Mesendoderm (in vitro differentiated cells): ENCODE measurements at regions not wholly inside any gene's neighbourhood (a gene's known extent, or its start where the extent isn't known, plus 50 kb on each side); places are given as distances from the start of the nearest gene placed in this dataset.
"Not testable (repeated sequence)": the region's sequence is repeated elsewhere in the genome, so short reads cannot be mapped to it uniquely, and the experiment has no call there.

Experiments
- DNase-seq: peaks from one replicate; pipeline ENCODE4 v3.0.0; 2013
- H2AK5ac ChIP-seq: 2 replicates; pipeline ENCODE4 v1.6.1; 2013; ENCODE audit warnings: low read length, inconsistent platforms
- H2BK120ac ChIP-seq: 2 replicates; pipeline ENCODE4 v1.6.1; 2013; ENCODE audit warnings: low read depth, mild to moderate bottlenecking, low read length, moderate library complexity, mixed read lengths
- H2BK15ac ChIP-seq: replicated peaks from 2 replicates; pipeline ENCODE4 v1.6.1; 2013; ENCODE audit warnings: low read depth, mild to moderate bottlenecking, moderate library complexity
- H2BK5ac ChIP-seq: 2 replicates; pipeline ENCODE4 v1.6.1; 2013; ENCODE audit warnings: low read length, inconsistent platforms
- H3K18ac ChIP-seq: 2 replicates; pipeline ENCODE4 v1.6.1; 2013; ENCODE audit warnings: mild to moderate bottlenecking, low read length, mixed read lengths
- H3K23ac ChIP-seq: one replicate; pipeline ENCODE4 v1.6.1; 2013; ENCODE audit warnings: low read length
- H3K27ac ChIP-seq: 2 replicates; pipeline ENCODE4 v1.5.1; 2013; ENCODE audit warnings: low read depth, mild to moderate bottlenecking, inconsistent platforms, low read length, moderate library complexity
- H3K27me3 ChIP-seq: 2 replicates; pipeline ENCODE4 v1.6.1; 2013; ENCODE audit warnings: low read length, control low read depth, mild to moderate bottlenecking, inconsistent platforms; ENCODE audit not compliant: insufficient read depth, poor library complexity
- H3K36me3 ChIP-seq: 2 replicates; pipeline ENCODE4 v1.6.1; 2013; ENCODE audit warnings: low read length, inconsistent platforms; ENCODE audit not compliant: control insufficient read depth, insufficient read depth
- H3K4ac ChIP-seq: one replicate; pipeline ENCODE4 v1.6.1; 2013; ENCODE audit warnings: low read depth, mild to moderate bottlenecking, low read length, moderate library complexity
- H3K4me1 ChIP-seq: 2 replicates; pipeline ENCODE4 v1.6.1; 2013; ENCODE audit warnings: low read depth, low read length, inconsistent platforms; ENCODE audit not compliant: control insufficient read depth
- H3K4me2 ChIP-seq: 2 replicates; pipeline ENCODE4 v1.6.1; 2013; ENCODE audit warnings: low read length
- H3K4me3 ChIP-seq: 2 replicates; pipeline ENCODE4 v1.5.1; 2013; ENCODE audit warnings: mild to moderate bottlenecking, low read length
- H3K56ac ChIP-seq: one replicate; pipeline ENCODE4 v1.6.1; 2013; ENCODE audit warnings: low read length
- H3K79me1 ChIP-seq: 2 replicates; pipeline ENCODE4 v1.6.1; 2013; ENCODE audit warnings: low read length, inconsistent platforms
- H3K79me2 ChIP-seq: 2 replicates; pipeline ENCODE4 v1.6.1; 2013; ENCODE audit warnings: mild to moderate bottlenecking, low read length; ENCODE audit not compliant: control insufficient read depth, insufficient read depth
- H3K9ac ChIP-seq: 2 replicates; pipeline ENCODE4 v1.6.1; 2013; ENCODE audit warnings: low read length, inconsistent platforms
- H4K5ac ChIP-seq: one replicate; pipeline ENCODE4 v1.6.1; 2013; ENCODE audit warnings: low read length
- H4K8ac ChIP-seq: one replicate; pipeline ENCODE4 v1.6.1; 2013; ENCODE audit warnings: low read depth, mild to moderate bottlenecking, control low read depth, low read length, moderate library complexity
- WGBS: extraction: QIAGEN DNeasy Blood & Tissue Kit; methylation state at CpG from one replicate; pipeline ENCODE4 v1.1.7; 2013; ENCODE audit warnings: low lambda C conversion rate, missing lambda C conversion rate; ENCODE audit not compliant: insufficient coverage; ENCODE audit errors: extremely low coverage; 5-methylcytosine and 5-hydroxymethylcytosine counted together

DNA sequence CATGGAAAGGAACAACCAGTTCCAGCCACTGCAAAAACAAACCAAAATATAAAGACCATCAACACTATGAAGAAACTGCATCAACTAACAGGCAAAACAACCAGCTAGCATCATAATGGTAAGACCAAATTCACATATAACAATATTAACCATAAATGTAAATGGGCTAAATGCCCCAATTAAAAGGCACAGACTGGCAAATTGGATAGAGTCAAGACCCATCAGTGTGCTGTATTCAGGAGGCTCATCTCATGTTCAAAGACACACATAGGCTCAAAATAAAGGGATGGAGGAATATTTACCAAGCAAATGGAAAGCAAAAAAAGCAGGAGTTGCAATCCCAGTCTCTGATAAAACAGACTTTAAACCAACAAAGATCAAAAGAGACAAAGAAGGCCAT lies 89.7 kb upstream of the SETMAR start:
- H3K4me2 ChIP-seq, H3K36me3 ChIP-seq, H3K4me1 ChIP-seq, H3K23ac ChIP-seq, H4K8ac ChIP-seq, H3K79me1 ChIP-seq, H3K4ac ChIP-seq, H3K27ac ChIP-seq, H3K4me3 ChIP-seq, H3K18ac ChIP-seq, H2BK5ac ChIP-seq, DNase-seq, H3K27me3 ChIP-seq, H3K79me2 ChIP-seq, H2BK15ac ChIP-seq, H4K5ac ChIP-seq, H3K9ac ChIP-seq, H2BK120ac ChIP-seq, H2AK5ac ChIP-seq, H3K56ac ChIP-seq: not testable (repeated sequence)

DNA sequence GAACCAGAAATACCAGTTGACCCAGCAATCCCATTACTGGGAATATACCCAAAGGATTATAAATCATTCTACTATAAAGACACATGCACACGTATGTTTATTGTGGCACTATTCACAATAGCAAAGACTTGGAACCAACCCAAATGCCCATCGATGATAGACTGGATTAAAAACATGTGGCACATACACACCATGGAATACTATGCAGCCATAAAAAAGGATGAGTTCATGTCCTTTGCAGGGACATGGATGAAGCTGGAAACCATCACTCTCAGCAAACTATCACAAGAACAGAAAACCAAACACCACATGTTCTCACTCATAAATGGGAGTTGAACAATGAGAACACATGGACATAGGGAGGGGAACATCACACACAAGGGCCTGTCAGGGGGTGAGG lies 86.2 kb upstream of the SETMAR start:
- not testable (repeated sequence) for H3K23ac ChIP-seq, H3K4me2 ChIP-seq, H3K4ac ChIP-seq, H3K79me1 ChIP-seq, H3K79me2 ChIP-seq, H3K9ac ChIP-seq, H2BK15ac ChIP-seq, H3K27me3 ChIP-seq, H3K36me3 ChIP-seq, H4K5ac ChIP-seq, H3K56ac ChIP-seq, H2AK5ac ChIP-seq, H3K18ac ChIP-seq, H2BK5ac ChIP-seq, H3K4me1 ChIP-seq, H3K27ac ChIP-seq, H4K8ac ChIP-seq, DNase-seq, H2BK120ac ChIP-seq, H3K4me3 ChIP-seq
- no CpG with 5 or more reads among the region's 2 CpGs for WGBS

DNA sequence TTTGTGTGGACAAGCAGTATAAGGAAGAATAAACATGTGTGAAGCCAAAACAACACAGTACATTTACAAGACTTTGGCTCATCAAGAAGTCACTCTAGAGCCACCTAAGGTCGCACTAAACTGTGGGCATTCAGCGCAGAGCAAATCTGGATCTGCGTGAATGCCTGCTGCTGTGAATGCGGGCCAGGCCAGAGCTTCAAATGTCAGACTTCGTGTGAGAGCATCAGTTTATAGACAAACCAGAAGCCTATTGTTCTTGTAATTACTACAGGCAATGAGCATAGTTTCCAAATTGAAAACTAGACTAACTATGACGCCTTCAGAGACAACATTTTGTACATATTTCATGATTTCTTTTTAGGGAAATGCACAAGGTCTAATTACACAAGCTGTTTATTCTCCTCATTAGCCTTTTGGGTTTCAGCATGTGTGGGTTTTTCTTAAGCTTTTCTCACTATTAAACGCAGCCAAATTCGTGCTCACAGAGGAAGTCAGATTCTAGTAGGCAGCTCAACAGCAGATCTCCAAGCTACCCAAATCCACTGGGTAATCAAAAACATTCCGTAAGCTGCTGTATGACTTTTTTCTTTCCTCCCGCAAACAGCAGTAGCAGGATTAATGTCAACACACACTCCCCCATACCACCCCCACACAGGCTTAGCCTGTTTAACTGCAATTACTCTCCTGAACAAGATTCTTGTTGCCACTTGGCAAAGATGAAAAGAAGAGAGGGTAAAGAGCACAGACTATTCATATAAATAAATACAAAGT lies 84.5 kb upstream of the SETMAR start:
- Histone ChIP-seq H3K27ac (no peak overlapping the region), H2AK5ac (no peak overlapping the region), H3K56ac (no peak overlapping the region), H3K18ac (no peak overlapping the region), H3K23ac (no peak overlapping the region), H2BK120ac (no peak overlapping the region), H3K4ac (no peak overlapping the region), H3K4me1 (no peaks in the 10 kb centered on the region), H3K79me2 (no peaks in the 10 kb centered on the region), H4K5ac (no peak overlapping the region), H3K79me1 (no peaks in the 10 kb centered on the region), H2BK5ac (no peak overlapping the region), H4K8ac (no peak overlapping the region), H3K36me3 (no peaks in the 10 kb centered on the region), H2BK15ac (no peak overlapping the region), H3K4me2 (no peak overlapping the region), H3K27me3 (no peaks in the 10 kb centered on the region), H3K9ac (no peak overlapping the region), H3K4me3 (no peak overlapping the region)
- no CpG with 5 or more reads among the region's 10 CpGs for WGBS
- no peak for DNase-seq

DNA sequence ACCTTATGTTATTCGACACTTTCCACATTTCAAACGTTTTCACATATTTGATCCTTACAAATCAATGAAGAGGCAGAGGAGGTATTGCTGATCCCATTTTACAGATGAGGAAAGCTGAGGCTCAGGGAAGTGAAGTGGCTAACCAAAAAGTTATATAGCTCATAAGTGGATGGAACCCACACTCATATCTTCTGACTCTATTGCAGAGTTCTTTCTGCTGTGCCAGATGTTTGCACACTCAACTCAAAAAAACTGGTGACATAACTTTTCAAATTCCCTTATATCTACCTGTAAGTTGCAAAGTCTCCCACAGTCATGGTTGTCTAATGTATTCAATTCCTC lies 84.0 kb upstream of the SETMAR start:
- Histone ChIP-seq H3K9ac (no peak overlapping the region), H3K4me2 (no peak overlapping the region), H2BK15ac (no peak overlapping the region), H3K27me3 (no peaks in the 10 kb centered on the region), H3K79me1 (no peaks in the 10 kb centered on the region), H2BK5ac (no peak overlapping the region), H3K27ac (no peak overlapping the region), H3K23ac (no peak overlapping the region), H2AK5ac (no peak overlapping the region), H2BK120ac (no peak overlapping the region), H3K79me2 (no peaks in the 10 kb centered on the region), H3K4me3 (no peak overlapping the region), H3K4ac (no peak overlapping the region), H3K4me1 (no peaks in the 10 kb centered on the region), H4K8ac (no peak overlapping the region), H4K5ac (no peak overlapping the region), H3K36me3 (no peaks in the 10 kb centered on the region), H3K56ac (no peak overlapping the region), H3K18ac (no peak overlapping the region)
- no CpG with 5 or more reads among the region's 2 CpGs for WGBS
- DNase-seq, result no peak

DNA sequence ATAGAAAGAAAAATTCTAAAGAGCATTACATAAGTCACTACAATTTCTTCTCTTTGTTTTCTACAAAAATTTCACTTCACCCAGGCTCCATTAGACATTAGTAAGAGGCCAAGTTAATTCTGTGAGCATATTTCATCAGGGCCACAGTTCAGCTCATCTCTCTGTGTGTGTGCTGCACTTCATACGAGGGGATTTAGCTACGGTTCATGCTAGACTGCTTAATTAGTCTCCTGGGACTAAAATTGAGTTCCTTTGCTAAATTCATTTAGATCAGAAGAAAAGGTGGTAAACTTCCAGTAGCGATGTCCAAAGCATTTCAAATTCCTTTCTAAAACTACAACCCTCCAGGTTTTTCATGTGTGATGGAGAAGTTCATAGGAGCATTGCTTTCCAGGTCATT lies 83.1 kb upstream of the SETMAR start:
- no peaks in the 10 kb centered on the region for H3K4me1 ChIP-seq
- no peak overlapping the region for H4K8ac ChIP-seq
- H3K4me2 ChIP-seq, result no peak overlapping the region
- no peak overlapping the region for H3K23ac ChIP-seq
- no peaks in the 10 kb centered on the region for H3K79me2 ChIP-seq
- no peak overlapping the region for H3K27ac ChIP-seq
- no peak for DNase-seq
- H2BK15ac ChIP-seq, result no peak overlapping the region
- no peak overlapping the region for H3K4ac ChIP-seq
- no peaks in the 10 kb centered on the region for H3K27me3 ChIP-seq
- no CpG with 5 or more reads among the region's 3 CpGs for WGBS
- no peak overlapping the region for H4K5ac ChIP-seq
- no peaks in the 10 kb centered on the region for H3K79me1 ChIP-seq
- no peak overlapping the region for H3K4me3 ChIP-seq
- H2BK120ac ChIP-seq, result no peak overlapping the region
- H3K18ac ChIP-seq, result no peak overlapping the region
- no peak overlapping the region for H3K56ac ChIP-seq
- H2BK5ac ChIP-seq, result no peak overlapping the region
- no peak overlapping the region for H2AK5ac ChIP-seq
- H3K36me3 ChIP-seq, result no peaks in the 10 kb centered on the region
- no peak overlapping the region for H3K9ac ChIP-seq

DNA sequence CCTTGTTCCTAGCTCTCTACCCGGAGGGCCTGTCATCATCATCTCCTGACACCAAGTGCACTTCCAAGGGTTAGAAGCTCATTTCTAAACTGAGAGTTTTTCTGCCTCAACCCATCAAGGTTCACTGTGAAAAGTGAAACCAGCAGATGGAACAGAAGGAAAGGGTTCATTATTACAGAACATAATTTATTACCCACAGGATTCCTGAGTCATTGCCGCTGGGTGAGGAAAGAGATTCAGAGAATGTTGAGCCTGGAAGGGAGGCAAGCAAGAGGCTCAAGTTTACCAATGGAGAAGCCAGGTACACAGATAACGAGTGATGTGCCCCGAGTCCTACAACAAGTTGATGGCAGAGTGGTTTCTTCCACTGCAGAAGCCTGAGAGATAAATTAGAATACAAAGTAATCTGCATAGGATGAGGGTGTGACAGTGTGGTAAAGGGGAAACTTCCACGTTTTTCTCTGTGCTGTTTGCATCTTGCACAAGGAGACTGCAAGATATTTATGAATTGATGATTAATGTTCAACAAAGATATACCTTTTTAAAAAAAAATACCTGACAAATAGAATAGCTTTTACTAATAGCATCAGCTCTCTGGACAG lies 80.5 kb upstream of the SETMAR start:
- H3K4ac ChIP-seq, result no peak overlapping the region
- no peak overlapping the region for H3K4me3 ChIP-seq
- H2BK15ac ChIP-seq, result no peak overlapping the region
- no peaks in the 10 kb centered on the region for H3K27me3 ChIP-seq
- no peak overlapping the region for H2BK120ac ChIP-seq
- WGBS, result no CpG with 5 or more reads among the region's 5 CpGs
- no peak overlapping the region for H3K4me2 ChIP-seq
- no peak overlapping the region for H4K5ac ChIP-seq
- no peak overlapping the region for H2BK5ac ChIP-seq
- no peaks in the 10 kb centered on the region for H3K4me1 ChIP-seq
- no peak overlapping the region for H3K18ac ChIP-seq
- no peaks in the 10 kb centered on the region for H3K36me3 ChIP-seq
- no peak overlapping the region for H3K27ac ChIP-seq
- no peak overlapping the region for H3K23ac ChIP-seq
- no peak overlapping the region for H3K56ac ChIP-seq
- no peaks in the 10 kb centered on the region for H3K79me1 ChIP-seq
- H3K79me2 ChIP-seq, result no peaks in the 10 kb centered on the region
- no peak overlapping the region for H2AK5ac ChIP-seq
- DNase-seq, result no peak
- no peak overlapping the region for H3K9ac ChIP-seq
- H4K8ac ChIP-seq, result no peak overlapping the region
